ENCODE measurements at regions not wholly inside any gene's neighbourhood (a gene's known extent, or its start where the extent isn't known, plus 50 kb on each side); places are given as distances from the start of the nearest gene placed in this dataset.
"Not testable (repeated sequence)": the region's sequence is repeated elsewhere in the genome, so short reads cannot be mapped to it uniquely, and the experiment has no call there.

GRCh38 chr1:172931340-172931739 is 119.4 kb downstream of the TNFSF18 start:
- no peak for DNase-seq

DNA sequence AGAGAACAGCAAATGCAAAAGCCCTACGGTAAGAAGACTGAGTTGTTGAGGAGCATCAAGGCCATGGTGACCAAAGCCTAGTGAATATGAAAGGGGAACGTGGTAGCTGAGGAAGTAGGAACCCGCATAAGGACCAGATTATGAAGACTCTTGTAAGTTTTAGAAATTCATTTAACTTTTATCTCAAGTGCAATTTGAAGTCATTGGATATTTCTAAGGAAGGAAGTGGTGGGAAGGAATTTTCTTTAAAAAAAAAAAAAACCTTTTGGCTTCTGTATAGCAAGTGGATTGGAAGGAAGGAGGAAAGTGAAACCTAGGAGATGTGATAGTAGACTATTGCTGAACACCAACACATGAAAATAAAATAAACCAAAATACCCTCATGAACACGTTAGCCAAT is 119.0 kb downstream of the TNFSF18 start:
- no peak for DNase-seq

DNA sequence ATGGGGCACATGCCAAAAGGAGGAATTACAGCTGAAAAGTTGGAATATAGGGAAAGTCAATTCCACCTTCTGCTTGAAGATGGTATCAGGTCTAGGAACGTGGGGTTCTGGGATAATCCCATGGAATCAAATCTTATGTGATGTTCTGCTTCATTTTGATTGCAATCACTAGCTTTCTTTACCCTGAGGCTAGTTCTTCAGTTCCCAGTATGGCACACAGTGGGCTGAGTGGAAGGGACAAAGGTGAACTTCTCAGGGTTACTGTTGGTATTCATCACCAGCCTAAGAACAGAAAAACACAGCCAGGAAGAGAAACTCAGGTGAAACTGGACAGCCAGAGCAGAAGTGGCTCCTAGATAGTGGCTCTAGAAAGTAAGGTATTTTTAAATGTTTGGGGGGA is 117.8 kb downstream of the TNFSF18 start:
- DNase-seq = no peak

- DNase-seq = no peak
These were observed 116.4 kb downstream of the TNFSF18 start for GRCh38 chr1:172934417-172934762.

DNA sequence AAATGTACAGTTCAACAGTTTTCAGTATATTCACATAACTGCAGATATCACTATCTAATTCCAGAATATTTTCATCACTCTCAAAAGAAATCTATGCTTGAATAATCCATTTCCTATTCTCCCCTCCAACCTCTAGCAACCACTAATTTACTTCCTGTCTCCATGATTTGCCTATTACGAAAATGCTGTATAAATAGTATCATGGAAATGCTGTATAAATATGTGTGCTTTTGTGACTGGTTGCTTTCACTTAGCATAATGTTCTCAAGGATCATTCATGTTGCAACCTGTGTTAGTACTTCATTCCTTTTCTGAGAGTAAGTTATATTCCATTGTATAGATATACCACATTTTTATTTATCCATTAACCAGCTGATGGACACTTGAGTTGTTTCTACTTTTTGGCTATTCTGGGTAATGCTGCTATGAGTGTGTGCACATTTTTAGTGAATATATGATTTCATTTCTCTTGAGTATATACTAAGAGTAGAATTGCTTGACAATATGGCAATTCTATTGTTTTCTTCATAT is 115.6 kb downstream of the TNFSF18 start:
- DNase-seq = no peak

DNA sequence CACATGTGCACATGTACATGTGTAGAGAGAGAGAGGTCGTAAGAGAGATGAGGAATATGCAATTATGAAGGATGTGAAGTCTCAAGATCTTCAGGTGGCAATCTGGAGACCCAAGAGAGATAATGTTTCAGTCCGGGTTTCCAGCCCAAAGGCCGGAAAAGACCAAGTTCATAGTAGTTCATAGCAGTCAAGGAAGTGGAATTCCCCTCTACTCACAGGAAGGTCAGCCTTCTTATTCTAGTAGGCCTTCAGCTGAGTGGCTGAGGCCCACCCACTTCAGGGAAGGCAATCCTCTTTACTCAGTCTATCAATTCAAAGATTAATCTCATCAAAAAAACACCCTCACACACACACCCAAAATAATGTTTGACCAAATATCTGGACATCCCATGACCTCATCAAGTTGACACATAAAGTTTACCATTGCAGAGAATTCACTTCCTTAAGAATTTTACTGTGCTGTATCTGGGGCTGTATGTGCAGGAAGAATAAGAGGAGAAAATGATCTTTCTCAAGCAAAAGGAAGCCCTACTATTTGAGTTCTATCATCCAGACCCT is 114.6 kb downstream of the TNFSF18 start:
- DNase-seq = no peak

DNA sequence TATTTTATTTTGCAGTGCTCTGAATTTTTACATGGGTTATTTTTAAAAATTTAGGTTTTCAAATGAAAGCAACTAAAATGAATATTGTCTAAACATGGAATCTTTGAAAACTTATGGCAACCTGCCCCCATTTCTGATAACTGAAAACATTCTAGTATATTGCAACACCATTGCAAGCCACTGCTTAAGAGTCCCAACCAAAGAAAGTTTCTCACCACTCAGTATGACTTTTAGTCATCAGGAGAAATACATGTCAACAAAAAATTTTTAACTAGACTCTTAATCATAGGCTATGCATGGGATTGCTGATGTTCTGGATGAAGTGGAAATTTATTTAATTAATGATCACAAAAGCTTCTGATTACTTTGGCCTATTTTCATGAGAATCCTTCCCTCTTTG is 112.1 kb downstream of the TNFSF18 start:
- no peak for DNase-seq

DNA sequence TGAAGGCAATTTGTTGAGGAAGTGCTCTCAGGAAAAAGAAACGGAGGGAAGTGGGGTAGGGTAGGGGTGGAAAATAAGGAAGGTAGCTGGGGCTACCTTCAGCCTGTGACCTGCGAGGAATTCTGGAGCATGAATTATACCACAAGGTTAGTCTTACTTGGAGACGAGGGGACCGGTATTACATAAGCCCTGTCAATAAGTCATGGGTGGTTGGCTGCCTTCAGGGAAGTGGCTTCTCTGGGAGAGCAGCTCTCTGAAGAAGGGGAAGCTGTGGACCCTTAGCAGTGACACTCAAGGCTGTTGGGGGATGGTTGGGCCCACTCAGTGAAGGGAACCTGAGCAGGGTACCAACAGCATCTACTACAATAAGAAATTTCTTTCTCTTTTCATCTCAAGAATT is 111.3 kb downstream of the TNFSF18 start:
- no peak for DNase-seq

- DNase-seq = no peak
These were observed 110.4 kb downstream of the TNFSF18 start for GRCh38 chr1:172940174-172940855.

DNA sequence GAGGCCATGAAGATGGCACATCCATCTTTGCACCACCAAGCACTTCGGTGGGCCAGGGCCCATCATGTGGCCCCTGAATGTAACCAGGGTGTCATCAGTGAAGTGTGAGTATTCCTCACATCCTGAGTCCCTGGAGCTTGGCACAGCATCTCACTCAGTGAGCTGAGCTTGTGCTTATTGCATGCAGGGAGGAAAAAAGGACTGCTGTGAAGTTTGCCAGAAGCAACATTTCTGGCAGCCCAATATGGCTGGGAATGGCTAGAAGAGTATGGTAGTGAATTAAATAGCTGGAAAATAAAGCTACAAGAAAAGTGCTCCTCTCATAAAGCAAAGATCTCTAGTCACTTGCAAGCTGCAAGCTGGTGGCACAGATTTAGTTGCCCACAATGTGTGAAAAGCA is 109.3 kb downstream of the TNFSF18 start:
- no peak for DNase-seq

DNA sequence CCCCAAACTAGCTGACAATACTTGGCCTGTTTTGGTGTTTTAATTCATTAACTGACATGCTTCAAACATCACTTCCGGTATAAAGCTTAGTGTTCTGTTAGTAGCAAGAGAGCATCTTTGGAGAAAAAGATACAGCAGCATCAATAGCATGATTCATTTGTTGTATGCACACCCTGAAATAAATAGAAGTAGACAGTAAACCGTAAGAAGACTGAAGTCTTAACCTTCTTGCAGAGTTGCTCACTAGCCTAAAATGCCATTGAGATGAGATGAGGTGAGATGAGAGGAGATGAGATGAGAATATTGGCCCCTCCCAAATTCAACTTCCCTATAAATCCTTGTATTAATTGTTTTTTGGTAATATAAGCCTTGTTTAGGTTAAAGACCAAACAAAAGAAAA is 108.8 kb downstream of the TNFSF18 start:
- DNase-seq = no peak

DNA sequence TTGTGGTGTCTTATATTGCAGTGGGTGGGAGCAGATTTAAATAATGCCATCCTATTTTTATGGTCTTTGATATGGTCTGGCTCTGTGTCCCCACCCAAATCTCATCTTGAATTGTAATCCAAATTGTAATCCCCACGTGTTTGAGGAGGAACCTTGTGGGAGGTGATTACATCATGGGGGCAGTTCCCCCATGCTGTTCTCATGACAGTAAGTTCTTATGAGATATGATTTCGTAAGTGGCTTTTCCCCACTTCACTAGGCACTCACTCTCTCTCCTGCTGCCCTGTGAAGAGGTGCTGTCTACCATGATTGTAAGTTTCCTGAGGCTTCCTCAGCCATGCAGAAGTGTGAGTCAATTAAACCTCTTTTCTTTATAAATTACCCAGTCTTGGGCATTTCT is 107.6 kb downstream of the TNFSF18 start:
- not testable (repeated sequence) for DNase-seq

GRCh38 chr1:172944931-172945330 is 105.8 kb downstream of the TNFSF18 start:
- DNase-seq = no peak

GRCh38 chr1:172946814-172947507 is 103.8 kb downstream of the TNFSF18 start:
- no peak for DNase-seq

GRCh38 chr1:172948457-172948856 is 102.3 kb downstream of the TNFSF18 start:
- peak; percentile 79 for DNase-seq

DNA sequence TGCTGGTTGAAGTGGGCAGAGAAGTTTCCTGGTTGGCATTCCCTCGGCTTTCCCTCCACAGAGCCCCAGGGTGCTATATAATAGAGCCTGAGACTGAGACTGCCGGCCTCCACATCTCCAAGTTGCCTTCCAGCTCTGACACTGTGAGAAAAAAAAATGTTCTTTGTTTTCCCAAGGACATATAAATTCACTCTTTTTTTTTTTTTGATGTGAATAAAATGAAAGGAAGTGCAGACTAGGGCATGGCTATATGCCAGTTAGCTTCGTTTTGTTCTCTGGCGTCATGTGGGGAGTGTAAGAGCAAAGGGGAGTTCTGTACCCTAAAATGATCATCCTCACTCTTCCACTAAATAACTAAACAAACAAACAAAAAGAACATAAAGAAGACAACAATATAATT is 101.6 kb downstream of the TNFSF18 start:
- DNase-seq = no peak

DNA sequence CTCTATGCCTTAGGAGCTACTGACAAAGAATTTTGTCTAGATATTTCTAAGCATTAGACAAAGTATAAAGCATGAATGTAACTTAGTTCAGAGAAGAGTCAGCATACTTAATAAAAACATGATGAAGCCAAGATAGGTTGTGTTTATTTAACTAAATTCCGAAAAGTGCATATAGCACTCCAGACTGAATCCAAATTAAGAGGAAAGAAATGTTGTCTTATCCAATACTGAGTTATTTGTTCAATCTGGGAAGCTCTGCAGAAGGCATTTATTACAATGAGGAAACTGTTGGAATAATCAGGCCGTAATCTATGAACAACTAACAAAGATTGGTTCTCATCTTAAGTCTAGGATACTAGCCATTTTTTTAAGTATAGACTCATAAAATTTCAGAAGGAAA is 100.2 kb downstream of the TNFSF18 start:
- DNase-seq = no peak

DNA sequence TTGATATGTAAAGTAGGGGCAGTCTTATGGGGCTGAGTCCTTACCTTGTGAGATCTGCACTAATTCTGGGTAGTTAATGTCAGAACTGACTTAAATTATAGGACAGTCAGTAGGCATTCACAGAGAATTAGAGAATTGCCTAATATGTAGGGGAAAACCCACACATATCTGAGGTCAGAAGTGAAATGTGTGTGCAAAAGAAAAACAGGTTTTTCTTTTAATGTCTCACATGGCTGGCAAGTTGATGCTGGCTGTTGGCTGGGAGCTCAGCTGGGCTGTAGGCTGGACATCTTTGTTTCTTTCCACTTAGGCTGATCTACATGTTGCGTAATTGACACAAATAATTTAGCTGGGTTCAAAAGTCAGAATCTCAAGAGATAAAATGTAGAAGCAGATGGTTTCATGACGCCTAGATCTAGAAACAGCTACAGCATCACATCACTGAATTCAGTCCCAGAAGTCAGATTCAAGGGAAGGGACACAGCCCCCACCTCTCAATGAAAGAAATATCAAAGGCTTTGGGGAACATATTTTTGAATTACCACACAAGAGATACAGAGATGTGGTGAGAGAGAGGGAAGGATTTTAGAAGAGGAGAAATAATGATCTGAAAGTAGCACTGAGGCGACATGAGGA is 98.9 kb downstream of the TNFSF18 start:
- DNase-seq = peak; percentile 74

DNA sequence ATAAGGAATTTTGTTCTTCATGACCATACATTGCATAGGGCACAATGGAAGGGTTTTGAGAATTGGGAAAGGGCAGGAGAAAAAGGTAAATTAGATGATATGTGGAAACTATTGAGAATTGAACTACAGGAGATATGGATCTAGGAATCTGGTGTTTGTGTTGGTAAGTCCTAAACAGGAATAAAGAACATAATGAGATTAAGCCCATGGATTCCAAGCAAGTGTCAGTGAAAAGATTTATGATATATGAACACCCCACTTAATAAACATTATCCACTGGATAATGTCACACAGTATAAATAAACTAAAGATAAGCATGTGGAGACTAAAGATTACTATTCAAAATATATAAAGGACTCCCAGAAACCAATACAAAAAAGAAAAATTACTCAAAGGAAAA is 98.2 kb downstream of the TNFSF18 start:
- DNase-seq = no peak

- no peak for DNase-seq
These were observed 96.1 kb downstream of the TNFSF18 start for GRCh38 chr1:172954476-172955150.

- peak; percentile 76 for DNase-seq
These were observed 95.5 kb downstream of the TNFSF18 start for GRCh38 chr1:172955161-172955815.

DNA sequence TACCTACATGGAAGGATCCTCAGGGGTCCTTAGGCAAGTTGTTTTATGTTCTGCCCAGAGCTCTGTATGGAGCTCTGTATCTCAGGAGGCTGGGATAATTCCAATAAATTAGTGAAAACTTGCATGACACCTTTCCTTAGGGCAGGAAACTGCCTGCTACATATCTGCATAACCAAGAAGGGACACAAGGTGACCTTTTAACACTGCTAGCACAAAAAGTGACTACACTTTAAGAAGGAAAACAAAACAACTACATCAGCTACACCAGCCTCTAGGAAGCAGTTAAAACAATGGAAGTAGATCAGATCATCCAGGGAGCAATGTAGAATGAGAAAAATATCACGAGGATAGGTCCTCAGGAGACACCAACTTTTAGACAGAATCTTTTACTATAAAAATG is 93.9 kb downstream of the TNFSF18 start:
- DNase-seq = no peak

DNA sequence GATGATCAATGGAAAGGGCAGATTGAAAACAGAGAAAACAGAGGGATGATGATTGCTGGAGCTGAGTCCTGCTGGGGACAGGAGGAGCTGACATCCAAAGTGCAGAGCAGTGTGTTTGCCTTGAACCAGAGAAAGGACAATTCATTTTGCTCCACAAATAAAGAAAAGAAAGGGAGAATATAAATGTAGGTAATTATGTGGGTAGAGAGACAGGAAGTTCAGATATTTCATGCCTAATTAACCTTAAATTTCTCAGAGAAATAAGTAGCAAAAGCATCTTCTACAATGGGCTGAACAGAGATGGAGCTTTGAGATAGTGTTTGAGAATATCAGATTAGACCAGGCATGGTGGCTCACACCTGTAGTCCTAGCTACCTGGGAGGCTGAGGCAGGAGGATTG is 93.2 kb downstream of the TNFSF18 start:
- no peak for DNase-seq

Data from NCI-H226 (cell line).